ENCODE measurements at regions not wholly inside any gene's neighbourhood (a gene's known extent, or its start where the extent isn't known, plus 50 kb on each side); places are given as distances from the start of the nearest gene placed in this dataset.
"Not testable (repeated sequence)": the region's sequence is repeated elsewhere in the genome, so short reads cannot be mapped to it uniquely, and the experiment has no call there.

DNA sequence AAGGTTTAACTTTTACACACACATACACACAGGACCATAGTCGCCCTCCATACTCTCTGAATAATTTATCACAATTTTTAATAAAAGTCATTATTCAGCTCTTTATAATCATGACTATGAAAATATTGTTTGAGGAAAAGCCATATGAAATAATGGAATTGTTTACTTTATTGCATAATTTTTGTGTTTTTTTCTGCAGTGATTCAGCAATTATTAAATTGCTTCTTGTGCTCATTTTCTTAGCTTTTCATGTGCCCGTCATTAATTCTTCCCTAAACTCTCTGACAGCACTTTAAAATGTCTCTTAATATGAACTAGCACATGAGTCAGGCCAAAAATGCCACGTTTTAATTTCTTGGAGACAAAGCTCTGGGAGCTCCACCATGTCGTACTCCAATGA is 77.5 kb upstream of the ALX4 start:
- no peak overlapping the region for H3K4me3 ChIP-seq (ENCODE audit: low read depth, low read length)
- TF ChIP-seq, protein P1, sequence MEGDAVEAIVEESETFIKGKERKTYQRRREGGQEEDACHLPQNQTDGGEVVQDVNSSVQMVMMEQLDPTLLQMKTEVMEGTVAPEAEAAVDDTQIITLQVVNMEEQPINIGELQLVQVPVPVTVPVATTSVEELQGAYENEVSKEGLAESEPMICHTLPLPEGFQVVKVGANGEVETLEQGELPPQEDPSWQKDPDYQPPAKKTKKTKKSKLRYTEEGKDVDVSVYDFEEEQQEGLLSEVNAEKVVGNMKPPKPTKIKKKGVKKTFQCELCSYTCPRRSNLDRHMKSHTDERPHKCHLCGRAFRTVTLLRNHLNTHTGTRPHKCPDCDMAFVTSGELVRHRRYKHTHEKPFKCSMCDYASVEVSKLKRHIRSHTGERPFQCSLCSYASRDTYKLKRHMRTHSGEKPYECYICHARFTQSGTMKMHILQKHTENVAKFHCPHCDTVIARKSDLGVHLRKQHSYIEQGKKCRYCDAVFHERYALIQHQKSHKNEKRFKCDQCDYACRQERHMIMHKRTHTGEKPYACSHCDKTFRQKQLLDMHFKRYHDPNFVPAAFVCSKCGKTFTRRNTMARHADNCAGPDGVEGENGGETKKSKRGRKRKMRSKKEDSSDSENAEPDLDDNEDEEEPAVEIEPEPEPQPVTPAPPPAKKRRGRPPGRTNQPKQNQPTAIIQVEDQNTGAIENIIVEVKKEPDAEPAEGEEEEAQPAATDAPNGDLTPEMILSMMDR (IDR thresholded peaks at IDR 0.05; ENCODE audit: borderline replicate concordance, insufficient read depth, low read depth, low read length) = no peak

DNA sequence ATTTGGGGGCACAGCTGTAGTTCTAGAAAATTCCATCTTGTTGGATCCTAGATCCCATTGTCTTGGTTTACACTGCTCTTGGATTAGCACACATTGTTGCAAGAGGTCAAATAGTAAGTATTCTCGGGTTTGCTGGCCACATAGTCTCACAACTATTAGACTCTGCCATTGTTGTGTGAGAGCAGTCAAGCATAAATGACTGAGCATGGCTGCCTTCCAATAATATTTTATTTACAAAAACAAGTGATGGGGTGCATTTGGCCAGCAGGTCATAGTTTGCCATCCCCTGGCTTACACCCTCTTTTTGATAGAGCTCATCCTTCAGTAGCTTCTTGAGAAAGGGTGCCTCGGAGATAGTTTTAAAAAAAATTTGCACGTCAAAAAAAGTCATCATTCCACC is 77.9 kb upstream of the ALX4 start:
- no peak overlapping the region for H3K4me3 ChIP-seq (ENCODE audit: low read depth, low read length)
- TF ChIP-seq, protein P1 (IDR thresholded peaks at IDR 0.05; ENCODE audit: borderline replicate concordance, insufficient read depth, low read depth, low read length) = no peak

DNA sequence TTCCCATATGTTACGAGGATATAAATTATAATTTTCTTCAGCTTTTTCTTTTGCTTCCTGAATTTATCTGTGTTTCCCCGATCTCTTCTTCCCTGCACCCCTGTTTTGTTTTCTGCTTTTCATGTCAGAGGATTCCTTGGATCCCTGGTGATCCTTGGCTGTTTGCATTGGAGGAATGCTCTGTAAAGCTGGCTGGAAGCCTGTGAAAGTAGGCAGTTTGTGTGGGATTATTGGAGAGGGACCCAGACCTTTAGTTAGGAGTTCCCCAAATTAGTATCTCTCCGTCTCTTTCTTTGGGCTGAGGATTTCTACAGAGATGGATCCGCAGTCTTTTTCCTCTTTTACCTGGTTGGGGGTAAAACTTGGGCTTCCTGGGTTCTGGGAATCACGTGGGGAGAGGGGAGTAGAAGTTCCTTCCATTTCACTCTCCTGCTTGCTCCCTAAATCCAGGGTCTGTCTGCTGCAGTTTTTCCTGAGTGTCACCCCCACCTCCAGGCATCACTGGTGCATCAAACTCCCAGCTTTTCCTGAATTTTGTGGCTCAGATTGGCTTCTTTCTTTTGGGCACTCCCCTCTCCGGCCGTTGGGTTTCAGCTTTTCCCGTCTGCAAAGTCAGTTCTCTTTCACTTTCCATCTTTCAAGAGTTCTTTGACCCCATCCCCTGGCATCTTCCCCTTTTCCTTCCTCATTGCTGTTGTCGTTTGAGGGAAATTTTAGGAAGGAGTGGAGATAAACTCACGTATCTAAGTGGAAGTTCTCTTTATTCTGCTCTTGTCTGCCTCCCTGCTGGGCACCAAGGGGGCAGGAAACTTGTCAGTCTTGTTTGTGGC is 79.1 kb upstream of the ALX4 start:
- no peak overlapping the region for H3K4me3 ChIP-seq (ENCODE audit: low read depth, low read length)
- TF ChIP-seq, protein P1 (IDR thresholded peaks at IDR 0.05; ENCODE audit: borderline replicate concordance, insufficient read depth, low read depth, low read length) = no peak

DNA sequence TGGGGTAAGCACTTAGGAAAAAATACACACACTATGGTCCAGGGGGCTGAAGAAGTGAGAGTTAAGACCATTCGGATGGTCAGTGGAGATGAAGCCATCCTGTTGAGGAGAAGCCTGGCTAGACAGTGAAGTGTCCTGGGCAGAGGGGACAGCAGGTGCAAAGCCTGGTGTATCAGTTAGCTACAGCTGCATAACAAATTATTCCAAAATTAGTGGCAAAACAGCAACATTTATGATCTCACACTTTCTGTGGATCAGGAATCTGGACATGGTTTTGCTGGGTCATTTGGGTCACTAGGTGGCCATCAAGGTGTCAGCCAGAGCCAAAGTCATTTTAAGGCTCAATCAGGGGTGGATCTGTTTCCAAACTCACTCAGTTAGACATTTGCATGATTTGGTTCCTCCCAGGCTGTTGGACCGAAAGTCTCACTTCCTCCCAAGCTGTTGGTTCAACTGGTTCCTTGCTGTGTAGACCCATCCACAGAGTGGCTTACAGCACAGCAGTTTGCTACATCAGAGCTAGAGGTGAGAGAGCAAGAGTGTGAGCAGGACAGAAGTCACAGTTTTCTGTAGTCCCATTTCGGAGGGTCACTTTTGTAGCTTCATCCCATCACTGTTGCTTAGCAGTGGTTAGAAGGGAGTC is 80.1 kb upstream of the ALX4 start:
- TF ChIP-seq, protein P1 (IDR thresholded peaks at IDR 0.05; ENCODE audit: borderline replicate concordance, insufficient read depth, low read depth, low read length) = no peak
- H3K4me3 ChIP-seq (ENCODE audit: low read depth, low read length) = no peak overlapping the region

DNA sequence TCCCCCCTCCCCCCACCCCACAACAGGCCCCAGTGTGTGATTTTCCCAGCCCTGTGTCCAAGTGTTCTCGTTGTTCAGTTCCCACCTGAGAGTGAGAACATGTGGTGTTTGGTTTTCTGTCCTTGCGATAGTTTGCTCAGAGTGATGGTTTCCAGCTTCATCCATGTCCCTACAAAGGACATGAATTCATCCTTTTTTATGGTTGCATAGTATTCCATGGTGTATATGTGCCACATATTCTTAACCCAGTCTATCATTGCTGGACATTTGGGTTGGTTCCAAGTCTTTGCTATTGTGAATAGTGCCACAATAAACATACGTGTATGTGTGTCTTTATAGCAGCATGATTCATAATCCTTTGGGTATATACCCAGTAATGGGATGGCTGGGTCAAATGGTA is 81.1 kb upstream of the ALX4 start:
- not testable (repeated sequence) for H3K4me3 ChIP-seq (ENCODE audit: low read depth, low read length)

DNA sequence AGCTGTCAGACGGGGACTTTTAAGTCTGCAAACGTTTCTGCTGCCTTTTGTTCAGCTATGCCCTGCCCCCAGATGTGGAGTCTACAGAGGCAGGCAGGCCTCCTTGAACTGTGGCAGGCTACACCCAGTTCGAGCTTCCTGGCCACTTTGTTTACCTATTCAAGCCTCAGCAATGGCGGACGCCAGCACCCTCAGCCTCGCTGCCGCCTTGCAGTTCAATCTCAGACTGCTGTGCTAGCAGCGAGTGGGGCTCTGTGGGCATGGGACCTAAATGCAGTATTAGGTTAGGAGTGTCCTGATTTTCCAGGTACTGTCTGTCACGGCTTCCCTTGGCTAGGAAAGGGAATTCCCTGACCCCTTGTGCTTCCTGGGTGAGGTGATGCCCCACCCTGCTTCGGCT is 86.8 kb upstream of the ALX4 start:
- not testable (repeated sequence) for H3K4me3 ChIP-seq (ENCODE audit: low read depth, low read length)

DNA sequence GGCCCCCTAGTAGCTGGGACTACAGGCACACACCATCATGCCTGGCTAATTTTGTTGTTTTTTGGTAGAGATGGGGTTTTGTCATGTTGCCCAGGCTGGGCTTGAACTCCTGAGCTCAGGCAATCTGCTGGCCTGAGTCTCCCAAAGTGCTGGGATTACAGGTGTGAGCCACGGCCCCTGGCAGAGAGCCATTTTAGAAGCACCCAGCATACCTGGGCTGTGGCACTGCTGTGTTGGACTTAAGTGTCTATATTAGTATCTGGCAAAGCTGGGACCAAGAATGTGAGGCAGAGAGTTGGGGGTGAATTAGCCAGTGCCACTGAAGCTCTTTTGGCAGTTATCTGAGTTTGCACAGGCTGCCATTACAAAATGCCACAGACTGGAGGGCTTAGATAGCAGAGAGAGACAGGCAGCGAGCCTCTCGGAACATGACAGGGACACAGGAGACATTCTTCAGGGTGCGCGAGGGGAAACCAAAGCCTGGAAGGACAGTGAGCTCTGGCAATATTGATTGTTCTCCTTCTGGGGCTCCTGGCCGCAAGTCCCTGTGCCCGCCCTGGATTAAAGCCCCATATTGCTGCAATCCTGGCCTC is 87.7 kb upstream of the ALX4 start:
- TF ChIP-seq, protein P1 (IDR thresholded peaks at IDR 0.05; ENCODE audit: borderline replicate concordance, insufficient read depth, low read depth, low read length) = no peak

More for the DNA sequence above, 87.7 kb upstream of the ALX4 start:
- H3K4me3 ChIP-seq (ENCODE audit: low read depth, low read length) = no peak overlapping the region
